K562 (cell line): ENCODE measurements at regions not wholly inside any gene's neighbourhood (a gene's known extent, or its start where the extent isn't known, plus 50 kb on each side); places are given as distances from the start of the nearest gene placed in this dataset.

Experiments
- ATAC-seq: fragments of 200-7000 bp; cut with Tn5 transposase; 3 replicates; pipeline ENCODE4 v1.9.1; 2020; ENCODE audit warnings: moderate library complexity
- BruUV-seq: library from RNA; stranded (reverse); fragments of 400-500 nt; replicated peaks from 2 replicates; lab custom pipeline; 2021; lab: Mats Ljungman, UMichigan
- CTCF ChIA-PET: fragments of 300-600 bp; formaldehyde crosslinking; extraction: SDS; loops from one replicate; lab custom pipeline; 2021; ENCODE audit warnings: low intra/inter-chr PET ratio; lab: Yijun Ruan, JAX
- POLR2A ChIA-PET: fragments of 300-600, 350-650 bp; sonication (Branson Sonifier 250); formaldehyde crosslinking; extraction: SDS; loops from one replicate; lab custom pipeline; 2021; ENCODE audit warnings: antibody characterized with exemption, inconsistent platforms; lab: Yijun Ruan, JAX
- DNase-seq, 4 experiments: peaks; one replicate each; pipeline versions ENCODE4 v3.0.0 to v3.0.0-alpha.2; 2011 to 2018; ENCODE audit warnings: low spot score in 3 of 4, mixed read lengths in 3 of 4; ENCODE audit errors: extremely low read depth in 1 of 4
- FAIRE-seq: peaks from 2 replicates; lab custom pipeline; 2011; peaks lifted over from hg19 to GRCh38; lab: Jason Lieb, UNC
- H2AFZ ChIP-seq: 2 replicates; pipeline ENCODE4 v1.6.0; 2011; ENCODE audit warnings: low read depth, low read length, control low read depth, inconsistent platforms
- H3K27ac ChIP-seq: fragments of 200-600 bp; 3 replicates; pipeline ENCODE4 v1.8.0; 2011; ENCODE audit warnings: low read depth, mild to moderate bottlenecking, control low read depth, inconsistent platforms, low read length, moderate library complexity, mixed read lengths; ENCODE audit errors: extremely low read depth
- H3K27me3 ChIP-seq, 2 experiments: fragments of 300-600 bp in 1 of 2; 2 replicates in 1 of 2; 3 replicates in 1 of 2; pipeline versions ENCODE4 v1.6.0 to v1.8.0; 2011; ENCODE audit warnings: inconsistent platforms in 2 of 2, low read length in 2 of 2, mild to moderate bottlenecking in 1 of 2, mixed read lengths in 1 of 2, moderate library complexity in 1 of 2; ENCODE audit not compliant: control insufficient read depth in 2 of 2, insufficient read depth in 2 of 2
- H3K36me3 ChIP-seq: fragments of 300-600 bp; 3 replicates; pipeline ENCODE4 v1.8.0; 2011; ENCODE audit warnings: mild to moderate bottlenecking, low read length, inconsistent platforms; ENCODE audit not compliant: control insufficient read depth, insufficient read depth
- H3K4me1 ChIP-seq, 2 experiments: fragments of 200-600 bp in 1 of 2; replicated peaks in 1 of 2; 2 replicates in 1 of 2; 3 replicates in 1 of 2; pipeline versions ENCODE4 v1.5.1 to v1.8.0; 2011; ENCODE audit warnings: inconsistent platforms in 2 of 2, low read length in 2 of 2, mild to moderate bottlenecking in 1 of 2, mixed read lengths in 1 of 2, moderate library complexity in 1 of 2; ENCODE audit not compliant: control insufficient read depth in 2 of 2, insufficient read depth in 2 of 2
- H3K4me2 ChIP-seq: 2 replicates; pipeline ENCODE4 v1.6.1; 2011; ENCODE audit warnings: low read length, control low read depth, inconsistent platforms, mixed read lengths; ENCODE audit not compliant: insufficient read depth
- H3K4me3 ChIP-seq: fragments of 200-600 bp; sonication (generic), shearing (Covaris generic); 2 replicates; pipeline ENCODE4 v1.5.1; 2016; ENCODE audit warnings: control low read depth, inconsistent platforms
- H3K79me2 ChIP-seq: fragments of 200-600 bp; 3 replicates; pipeline ENCODE4 v1.8.0; 2011; ENCODE audit warnings: low read length, inconsistent platforms; ENCODE audit not compliant: control insufficient read depth, insufficient read depth
- H3K9ac ChIP-seq, 2 experiments: 2 replicates each; pipeline versions ENCODE4 v1.6.0 to v1.6.1; 2011; ENCODE audit warnings: low read depth in 2 of 2, low read length in 2 of 2, control low read depth in 1 of 2, inconsistent platforms in 1 of 2, mild to moderate bottlenecking in 1 of 2, mixed read lengths in 1 of 2; ENCODE audit not compliant: insufficient read depth in 1 of 2
- H3K9me1 ChIP-seq: one replicate; pipeline ENCODE4 v1.6.0; 2011; ENCODE audit warnings: inconsistent platforms, mild to moderate bottlenecking, low read length, moderate library complexity; ENCODE audit not compliant: control insufficient read depth, insufficient read depth
- H3K9me3 ChIP-seq: replicated peaks from 2 replicates; pipeline ENCODE4 v1.5.1; 2011; ENCODE audit warnings: low read depth, low read length, inconsistent platforms; ENCODE audit not compliant: control insufficient read depth, insufficient read depth
- H4K20me1 ChIP-seq: replicated peaks from 2 replicates; pipeline ENCODE4 v1.6.1; 2011; ENCODE audit warnings: low read length, inconsistent platforms, mixed read lengths; ENCODE audit not compliant: control insufficient read depth, insufficient read depth
- BMI1 ChIP-seq: fragments of 150-350 bp; IDR thresholded peaks from 2 replicates; pipeline ENCODE4 v1.6.1; 2014; ENCODE audit warnings: low read length
- BRCA1 ChIP-seq, 2 experiments: fragments of 450-650 bp in 1 of 2; sonication (generic) in 1 of 2; formaldehyde crosslinking in 1 of 2; IDR thresholded peaks; 2 replicates each; pipeline versions ENCODE4 v1.5.0 to v1.6.1; 2017 to 2020; ENCODE audit warnings: mild to moderate bottlenecking in 1 of 2, missing genetic modification reagents in 1 of 2
- CHD4 ChIP-seq: fragments of 200-600 bp; sonication (generic); IDR thresholded peaks from 3 replicates; pipeline ENCODE4 v1.6.1; 2012; ENCODE audit warnings: low read depth, mild to moderate bottlenecking, mixed read lengths, low read length, inconsistent platforms; ENCODE audit not compliant: insufficient read depth, insufficient replicate concordance, poor library complexity, severe bottlenecking
- CREB1 ChIP-seq, 2 experiments: sonication (generic) in 1 of 2; formaldehyde crosslinking in 1 of 2; IDR thresholded peaks; 2 replicates each; pipeline versions ENCODE4 v1.6.1 to v1.8.0; 2012 to 2022; ENCODE audit warnings: inconsistent platforms in 1 of 2, mild to moderate bottlenecking in 1 of 2, missing genetic modification reagents in 1 of 2, moderate library complexity in 1 of 2
- IRF2 ChIP-seq: sonication (generic); formaldehyde crosslinking; IDR thresholded peaks from 2 replicates; pipeline ENCODE4 v1.8.1; 2022; ENCODE audit warnings: mild to moderate bottlenecking, missing genetic modification reagents
- MAFK ChIP-seq: IDR thresholded peaks from 2 replicates; pipeline ENCODE4 v1.6.1; 2011; ENCODE audit warnings: low read length, improper control_type of control experiment
- NELFE ChIP-seq: IDR thresholded peaks from 2 replicates; pipeline ENCODE4 v1.6.1; 2011; ENCODE audit warnings: mild to moderate bottlenecking; ENCODE audit not compliant: insufficient read depth, insufficient read length
- POLR2H ChIP-seq: IDR thresholded peaks from 2 replicates; pipeline ENCODE4 v1.6.1; 2016; ENCODE audit warnings: missing genetic modification characterization, low read depth, mild to moderate bottlenecking, control low read depth, missing compliant biosample characterization, moderate library complexity
- ZC3H4 ChIP-seq: sonication (generic); formaldehyde crosslinking; IDR thresholded peaks from 2 replicates; pipeline ENCODE4 v1.9.0; 2021; ENCODE audit warnings: missing genetic modification reagents, borderline replicate concordance
- ZNF57 ChIP-seq: fragments of 450-650 bp; formaldehyde crosslinking; IDR thresholded peaks from 2 replicates; pipeline ENCODE4 v1.4.0; 2020; ENCODE audit warnings: mild to moderate bottlenecking, moderate library complexity
- WGBS: fragments of 100-300 bp; shearing (Covaris generic); methylation state at CpG from one replicate; pipeline ENCODE4 v1.1.6; 2016; ENCODE audit warnings: low coverage, mixed read lengths; ENCODE audit not compliant: insufficient coverage; ENCODE audit errors: missing lambda C conversion rate; 5-methylcytosine and 5-hydroxymethylcytosine counted together
- in situ Hi-C: fragments of 300-500 bp; cut with MboI; formaldehyde crosslinking; loops from 4 replicates; pipeline ENCODE4 v1.15.0; 2018; ENCODE audit warnings: inconsistent platforms, mixed read lengths
- intact Hi-C: fragments of 100-400 bp; cut with micrococcal nuclease; formaldehyde crosslinking; loops from 2 replicates; pipeline ENCODE4 v1.14.2; 2022
- TF ChIP-seq, protein P1 (sequence below): fragments of 250-450 bp; sonication (Bioruptor Pico); IDR thresholded peaks from 2 replicates; pipeline ENCODE4 v1.8.0; 2021; ENCODE audit warnings: mild to moderate bottlenecking, moderate library complexity

DNA sequence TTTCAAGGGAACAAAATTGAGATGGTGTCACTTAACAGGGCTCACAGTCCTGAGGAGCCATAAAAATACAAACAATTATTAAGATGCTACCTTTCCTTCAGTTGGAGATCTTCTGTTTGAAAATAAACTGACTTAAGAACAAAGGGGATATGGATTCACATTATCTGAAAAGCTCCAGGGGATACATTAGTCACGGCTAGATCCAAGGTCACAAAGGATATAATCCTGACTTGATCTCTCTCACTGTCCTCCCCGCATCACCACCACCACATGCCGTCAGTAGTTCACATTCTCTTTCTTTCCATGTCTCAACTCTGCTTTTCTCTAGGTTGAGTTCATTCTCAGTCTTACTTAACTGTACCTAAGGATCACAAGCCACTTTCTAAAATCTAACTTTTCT is 530.4 kb upstream of the MARCKS start:
- BruUV-seq: no TSS peak
- H3K27ac ChIP-seq: no peak overlapping the region
- ATAC-seq (no peak), DNase-seq (no peak), FAIRE-seq (no peak)
- H3K9me3 ChIP-seq: no peaks in the 10 kb centered on the region
- intact Hi-C loops: no loop called here
- in situ Hi-C loops: no loop called here
- no peak overlapping the region for H3K9ac ChIP-seq
- no peaks in the 10 kb centered on the region for H4K20me1 ChIP-seq
- no peak overlapping the region for H2AFZ ChIP-seq
- H3K27me3 ChIP-seq: no peaks in the 10 kb centered on the region
- H3K9me1 ChIP-seq: no peaks in the 10 kb centered on the region
- CTCF ChIA-PET: no interaction called here
- no peak overlapping the region for H3K4me2 ChIP-seq
- WGBS: 0% methylated on average over 3 of the region's 3 CpGs
- no peaks in the 10 kb centered on the region for H3K4me1 ChIP-seq
- H3K4me3 ChIP-seq: no peak overlapping the region
- POLR2A ChIA-PET: no interaction called here
- no peaks in the 10 kb centered on the region for H3K79me2 ChIP-seq
- no peaks in the 10 kb centered on the region for H3K36me3 ChIP-seq
- TF ChIP-seq NELFE (no peak), ZC3H4 (CRISPR knock-in tag) (no peak), CREB1 (IDR thresholded peaks at IDR 0.05) (no peak), CREB1 (CRISPR knock-in tag; IDR thresholded peaks at IDR 0.05) (no peak), CHD4 (no peak), BRCA1 (IDR thresholded peaks at IDR 0.05) (no peak), BRCA1 (CRISPR knock-in tag; IDR thresholded peaks at IDR 0.05) (no peak), ZNF57 (CRISPR knock-in tag) (no peak), BMI1 (no peak), IRF2 (CRISPR knock-in tag) (no peak), MAFK (no peak), POLR2H (tag) (no peak)
- TF ChIP-seq, protein P1, sequence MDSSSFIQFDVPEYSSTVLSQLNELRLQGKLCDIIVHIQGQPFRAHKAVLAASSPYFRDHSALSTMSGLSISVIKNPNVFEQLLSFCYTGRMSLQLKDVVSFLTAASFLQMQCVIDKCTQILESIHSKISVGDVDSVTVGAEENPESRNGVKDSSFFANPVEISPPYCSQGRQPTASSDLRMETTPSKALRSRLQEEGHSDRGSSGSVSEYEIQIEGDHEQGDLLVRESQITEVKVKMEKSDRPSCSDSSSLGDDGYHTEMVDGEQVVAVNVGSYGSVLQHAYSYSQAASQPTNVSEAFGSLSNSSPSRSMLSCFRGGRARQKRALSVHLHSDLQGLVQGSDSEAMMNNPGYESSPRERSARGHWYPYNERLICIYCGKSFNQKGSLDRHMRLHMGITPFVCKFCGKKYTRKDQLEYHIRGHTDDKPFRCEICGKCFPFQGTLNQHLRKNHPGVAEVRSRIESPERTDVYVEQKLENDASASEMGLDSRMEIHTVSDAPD (CRISPR knock-in tag): no peak
